H1 (cell line): ENCODE measurements at regions not wholly inside any gene's neighbourhood (a gene's known extent, or its start where the extent isn't known, plus 50 kb on each side); places are given as distances from the start of the nearest gene placed in this dataset.
A peak's percentile ranks its signal among the peaks of the same experiment; 100 is the strongest.

Source experiments
- CTCF ChIA-PET: fragments of 300-600 bp; sonication (Branson Sonifier 250); formaldehyde crosslinking; loops from one replicate; lab custom pipeline; 2021; ENCODE audit not compliant: partially characterized antibody; lab: Charles Lee
- POLR2A ChIA-PET: fragments of 300-600 bp; sonication (Branson Sonifier 250); formaldehyde crosslinking; loops from one replicate; lab custom pipeline; 2021; ENCODE audit warnings: inconsistent platforms; ENCODE audit not compliant: partially characterized antibody; lab: Charles Lee
- DNase-seq, 2 experiments: peaks; one replicate each; pipeline versions ENCODE4 v3.0.0 to v3.0.0-alpha.2; 2010 to 2022; ENCODE audit warnings: low spot score in 2 of 2, low read depth in 1 of 2, mixed read lengths in 1 of 2
- FAIRE-seq: peaks from 2 replicates; lab custom pipeline; 2011; peaks lifted over from hg19 to GRCh38; lab: Jason Lieb, UNC
- H2AFZ ChIP-seq: 2 replicates; pipeline ENCODE4 v1.8.1; 2012; ENCODE audit warnings: low read length, inconsistent platforms
- H2AK5ac ChIP-seq: 2 replicates; pipeline ENCODE4 v1.6.1; 2013; ENCODE audit warnings: low read depth, low read length
- H2BK120ac ChIP-seq: replicated peaks from 2 replicates; pipeline ENCODE3; 2013; ENCODE audit warnings: low read depth, low read length, inconsistent platforms
- H2BK12ac ChIP-seq: 2 replicates; pipeline ENCODE4 v1.6.1; 2013; ENCODE audit warnings: low read depth, low read length
- H2BK15ac ChIP-seq: 2 replicates; pipeline ENCODE4 v1.6.1; 2013; ENCODE audit warnings: low read length
- H2BK20ac ChIP-seq: 2 replicates; pipeline ENCODE4 v1.6.1; 2013; ENCODE audit warnings: low read length
- H2BK5ac ChIP-seq: 2 replicates; pipeline ENCODE4 v1.6.1; 2013; ENCODE audit warnings: low read depth, low read length
- H3K14ac ChIP-seq: 2 replicates; pipeline ENCODE4 v1.6.1; 2013; ENCODE audit warnings: inconsistent platforms; ENCODE audit not compliant: insufficient read length
- H3K18ac ChIP-seq: 2 replicates; pipeline ENCODE4 v1.6.1; 2013; ENCODE audit warnings: low read length; ENCODE audit errors: extremely low read depth
- H3K23ac ChIP-seq: 2 replicates; pipeline ENCODE4 v1.6.1; 2013; ENCODE audit warnings: inconsistent platforms; ENCODE audit not compliant: insufficient read length
- H3K23me2 ChIP-seq: 2 replicates; pipeline ENCODE4 v1.6.1; 2013; ENCODE audit warnings: low read depth, low read length
- H3K27ac ChIP-seq: 2 replicates; pipeline ENCODE4 v1.6.1; 2011; ENCODE audit warnings: low read depth, low read length, inconsistent platforms
- H3K27me3 ChIP-seq, 4 experiments: replicated peaks in 1 of 4; 1 replicate in 1 of 4; 2 replicates in 3 of 4; pipeline versions ENCODE4 v1.6.1 to v1.8.1; 2011 to 2013; ENCODE audit warnings: low read length in 3 of 4, mild to moderate bottlenecking in 3 of 4, inconsistent platforms in 2 of 4, mixed read lengths in 2 of 4, moderate library complexity in 1 of 4; ENCODE audit not compliant: control insufficient read depth in 3 of 4, insufficient read depth in 3 of 4; ENCODE audit errors: extremely low read depth in 1 of 4
- H3K36me3 ChIP-seq, 4 experiments: 2 replicates each; pipeline versions ENCODE4 v1.6.1 to v1.8.1; 2011 to 2013; ENCODE audit warnings: mild to moderate bottlenecking in 4 of 4, low read length in 3 of 4, moderate library complexity in 2 of 4, control low read depth in 1 of 4, inconsistent platforms in 1 of 4; ENCODE audit not compliant: insufficient read depth in 4 of 4, control insufficient read depth in 2 of 4
- H3K4ac ChIP-seq: replicated peaks from 2 replicates; pipeline ENCODE3; 2013; ENCODE audit warnings: low read length, low read depth, mixed read lengths, inconsistent platforms; ENCODE audit not compliant: insufficient read length
- H3K4me1 ChIP-seq, 4 experiments: replicated peaks in 1 of 4; 1 replicate in 1 of 4; 2 replicates in 3 of 4; pipeline versions ENCODE4 v1.6.1 to v1.8.1; 2011 to 2013; ENCODE audit warnings: low read length in 3 of 4, inconsistent platforms in 2 of 4, mixed read lengths in 1 of 4; ENCODE audit not compliant: insufficient read depth in 4 of 4, control insufficient read depth in 3 of 4
- H3K4me2 ChIP-seq, 2 experiments: 2 replicates each; pipeline versions ENCODE4 v1.6.1 to v1.8.1; 2011 to 2013; ENCODE audit warnings: low read depth in 2 of 2, low read length in 2 of 2, control low read depth in 1 of 2, inconsistent platforms in 1 of 2, mild to moderate bottlenecking in 1 of 2; ENCODE audit not compliant: insufficient read depth in 1 of 2
- H3K4me3 ChIP-seq, 4 experiments: fragments of 200-600, 300-600 bp in 1 of 4; sonication (generic), shearing (Covaris generic), sonication (Bioruptor Twin) in 1 of 4; 2 replicates each; pipeline versions ENCODE4 v1.5.1 to v1.8.1; 2011 to 2016; ENCODE audit warnings: low read length in 4 of 4, low read depth in 3 of 4, control low read depth in 2 of 4, inconsistent platforms in 2 of 4, mild to moderate bottlenecking in 2 of 4, mixed read lengths in 1 of 4, moderate library complexity in 1 of 4; ENCODE audit not compliant: insufficient read depth in 2 of 4; ENCODE audit errors: extremely low read depth in 1 of 4
- H3K56ac ChIP-seq: replicated peaks from 2 replicates; pipeline ENCODE3; 2013; ENCODE audit warnings: low read depth, mild to moderate bottlenecking, mixed read lengths, low read length, inconsistent platforms; ENCODE audit not compliant: insufficient read length
- H3K79me1 ChIP-seq: 2 replicates; pipeline ENCODE4 v1.6.1; 2013; ENCODE audit warnings: low read depth, low read length, control low read depth
- H3K79me2 ChIP-seq, 2 experiments: 2 replicates each; pipeline versions ENCODE4 v1.6.1 to v1.8.1; 2012 to 2013; ENCODE audit warnings: low read length in 2 of 2, mild to moderate bottlenecking in 2 of 2, inconsistent platforms in 1 of 2; ENCODE audit not compliant: insufficient read depth in 2 of 2, control insufficient read depth in 1 of 2
- H3K9ac ChIP-seq, 4 experiments: replicated peaks in 1 of 4; 1 replicate in 1 of 4; 2 replicates in 3 of 4; pipeline versions ENCODE4 v1.6.1 to v1.8.1; 2011 to 2013; ENCODE audit warnings: low read depth in 3 of 4, low read length in 3 of 4, control low read depth in 2 of 4, mild to moderate bottlenecking in 2 of 4, moderate library complexity in 2 of 4, inconsistent platforms in 1 of 4; ENCODE audit errors: extremely low read depth in 1 of 4
- H3K9me3 ChIP-seq, 2 experiments: 2 replicates each; pipeline versions ENCODE4 v1.6.1 to v1.8.1; 2012 to 2013; ENCODE audit warnings: mild to moderate bottlenecking in 2 of 2, moderate library complexity in 2 of 2, control low read depth in 1 of 2, inconsistent platforms in 1 of 2, low read depth in 1 of 2, low read length in 1 of 2, mixed read lengths in 1 of 2; ENCODE audit not compliant: insufficient read depth in 2 of 2
- H4K20me1 ChIP-seq, 2 experiments: replicated peaks in 1 of 2; 2 replicates each; pipeline versions ENCODE3 to v1.8.1; 2011 to 2013; ENCODE audit warnings: inconsistent platforms in 2 of 2, low read length in 2 of 2, mild to moderate bottlenecking in 1 of 2; ENCODE audit not compliant: insufficient read depth in 2 of 2, control insufficient read depth in 1 of 2
- H4K5ac ChIP-seq: 2 replicates; pipeline ENCODE4 v1.6.1; 2013; ENCODE audit warnings: low read length, low read depth, mixed read lengths, inconsistent platforms; ENCODE audit not compliant: insufficient read length
- H4K8ac ChIP-seq: 2 replicates; pipeline ENCODE4 v1.8.0; 2013; ENCODE audit warnings: mild to moderate bottlenecking, moderate library complexity, low read length, inconsistent platforms; ENCODE audit not compliant: insufficient read depth; ENCODE audit errors: extremely low read depth
- H4K91ac ChIP-seq: replicated peaks from 2 replicates; pipeline ENCODE3; 2013; ENCODE audit warnings: low read length, mixed read lengths, inconsistent platforms; ENCODE audit not compliant: insufficient read length
- BACH1 ChIP-seq: IDR thresholded peaks from 2 replicates; pipeline ENCODE4 v1.6.1; 2012; ENCODE audit warnings: low read length, improper control_type of control experiment
- CHD2 ChIP-seq: IDR thresholded peaks from 2 replicates; pipeline ENCODE4 v1.6.1; 2012; ENCODE audit warnings: low read length, improper control_type of control experiment
- EZH2 ChIP-seq: fragments of 200-600 bp; sonication (generic); IDR thresholded peaks from 2 replicates; pipeline ENCODE4 v1.7.1; 2012; ENCODE audit warnings: low read depth, mild to moderate bottlenecking, moderate library complexity, low read length, inconsistent platforms; ENCODE audit not compliant: severe bottlenecking
- HDAC2 ChIP-seq, 2 experiments: fragments of 300-600 bp in 1 of 2; sonication (generic) in 1 of 2; IDR thresholded peaks; 2 replicates each; pipeline ENCODE4 v1.6.1; 2011 to 2012; ENCODE audit warnings: low read depth in 2 of 2, low read length in 2 of 2, mild to moderate bottlenecking in 2 of 2, moderate library complexity in 2 of 2, borderline replicate concordance in 1 of 2, inconsistent platforms in 1 of 2
- POLR2A ChIP-seq, 2 experiments: IDR thresholded peaks; 1 replicate in 1 of 2; 2 replicates in 1 of 2; pipeline ENCODE4 v1.6.1; 2011; ENCODE audit warnings: low read depth in 2 of 2, low read length in 2 of 2, mild to moderate bottlenecking in 2 of 2; ENCODE audit errors: control extremely low read depth in 1 of 2
- RFX5 ChIP-seq: IDR thresholded peaks from 2 replicates; pipeline ENCODE4 v1.6.1; 2011; ENCODE audit warnings: low read depth, low read length, improper control_type of control experiment, borderline replicate concordance
- RNF2 ChIP-seq: fragments of 200-900, 300-1000 bp; sonication (generic); IDR thresholded peaks from 2 replicates; pipeline ENCODE4 v1.7.1; 2016; ENCODE audit warnings: borderline replicate concordance, low read depth, mild to moderate bottlenecking, antibody characterized with exemption, low read length; ENCODE audit not compliant: poor library complexity, severe bottlenecking; ENCODE audit errors: missing control alignments
- TAF7 ChIP-seq: optimal IDR thresholded peaks from 2 replicates; pipeline ENCODE3; 2011; ENCODE audit warnings: low read depth, mild to moderate bottlenecking, inconsistent platforms, low read length, moderate library complexity, borderline replicate concordance
- USF2 ChIP-seq: IDR thresholded peaks from 2 replicates; pipeline ENCODE4 v1.6.1; 2011; ENCODE audit warnings: low read length, improper control_type of control experiment
- whole genome bisulfite sequencing, 2 experiments: shearing (Covaris generic) in 1 of 2; methylation state at CpG; one replicate each; pipeline versions ENCODE4 v1.1.6 to v1.1.7; 2013 to 2015; ENCODE audit warnings: low lambda C conversion rate in 2 of 2, mixed read lengths in 2 of 2, inconsistent platforms in 1 of 2, low coverage in 1 of 2, missing lambda C conversion rate in 1 of 2; ENCODE audit not compliant: insufficient replicate concordance in 2 of 2, insufficient coverage in 1 of 2, insufficient read length in 1 of 2; ENCODE audit errors: extremely low coverage in 1 of 2, missing lambda C conversion rate in 1 of 2; 5-methylcytosine and 5-hydroxymethylcytosine counted together

DNA sequence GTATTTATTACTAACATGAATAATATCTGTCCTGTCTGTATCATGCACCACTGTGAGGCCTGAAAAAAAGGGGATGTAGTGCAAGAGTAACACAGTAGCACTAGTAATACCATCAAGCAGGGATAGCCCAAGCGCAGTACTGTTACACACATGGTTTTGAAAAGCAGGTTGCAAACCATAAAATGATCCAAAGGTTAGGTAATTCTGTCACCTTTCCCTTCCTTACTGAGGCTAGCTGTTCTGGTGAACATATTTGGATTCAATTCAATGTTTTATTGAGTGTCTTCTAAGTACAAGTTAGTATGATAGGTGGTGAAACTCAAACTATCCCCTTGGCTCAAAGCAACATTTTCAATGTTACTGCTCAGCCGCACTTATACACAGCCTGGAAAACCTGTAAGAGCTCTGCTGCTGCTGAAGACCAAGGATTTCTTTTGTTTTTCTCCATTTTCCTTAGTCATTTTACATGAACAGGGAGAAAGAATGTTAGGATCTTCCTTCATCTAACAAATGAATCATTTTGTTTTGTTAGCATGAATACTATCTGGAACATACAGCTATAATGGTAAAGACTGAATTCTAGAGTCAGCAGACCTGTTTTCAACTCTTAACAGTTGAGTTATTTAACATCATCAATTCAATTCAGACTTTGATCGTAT is 102.5 kb upstream of the ITPRID2 start:
- no peak overlapping the region for H3K4me3 ChIP-seq
- H3K79me2 ChIP-seq: no peaks in the 10 kb centered on the region
- H2AK5ac ChIP-seq: no peak overlapping the region
- H3K14ac ChIP-seq: no peak overlapping the region
- no peaks in the 10 kb centered on the region for H3K79me1 ChIP-seq
- H3K23ac ChIP-seq: no peak overlapping the region
- no peak overlapping the region for H3K4me2 ChIP-seq
- no peak overlapping the region for H3K18ac ChIP-seq
- DNase-seq: no peak
- H4K8ac ChIP-seq: no peak overlapping the region
- no peak overlapping the region for H2BK120ac ChIP-seq
- H4K20me1 ChIP-seq: no peaks in the 10 kb centered on the region
- H3K9ac ChIP-seq: no peak overlapping the region
- 0 out of 2 replicates have a peak overlapping the region, but pooled peaks have one; percentile 24 for H2AFZ ChIP-seq
- H4K5ac ChIP-seq: no peak overlapping the region
- no peak overlapping the region for H2BK5ac ChIP-seq
- H2BK15ac ChIP-seq: no peak overlapping the region
- WGBS, 2 experiments: 91% methylated on average over 3 of the region's 3 CpGs; no CpG with 5 or more reads in 1 of the 2 experiments
- H2BK12ac ChIP-seq: no peak overlapping the region
- ChIA-PET POLR2A (no interaction called here), CTCF (interaction anchor here (1.1 to 1.3 kb wide), 2 partner anchors 46 to 75 kb away, joined by 3 read pairs; no protein-coding TSS in a partner anchor)
- TF ChIP-seq HDAC2 (IDR thresholded peaks at IDR 0.05; ENCODE audit: borderline replicate concordance in 1 of 2, low read depth in 2 of 2, low read length in 2 of 2) (no peak), BACH1 (no peak), RFX5 (no peak), USF2 (no peak), RNF2 (no peak), POLR2A (IDR thresholded peaks at IDR 0.05; ENCODE audit: control extremely low read depth in 1 of 2, low read depth in 2 of 2, low read length in 2 of 2) (no peak), EZH2 (no peak), TAF7 (no peak), CHD2 (no peak)
- no peak overlapping the region for H3K56ac ChIP-seq
- peaks cover 0 to 3% of the 10 kb centered on the region in 2 experiments; a peak in 2 of 4 replicates for H3K9me3 ChIP-seq
- peaks cover 0 to 1% (median 0%) of the 10 kb centered on the region in 4 experiments; a peak in 1 of 7 replicates for H3K27me3 ChIP-seq
- H3K4me1 ChIP-seq: no peaks in the 10 kb centered on the region
- H4K91ac ChIP-seq: no peak overlapping the region
- no peaks in the 10 kb centered on the region for H3K23me2 ChIP-seq
- H3K4ac ChIP-seq: no peak overlapping the region
- H3K36me3 ChIP-seq: no peaks in the 10 kb centered on the region
- no peak for FAIRE-seq
- no peak overlapping the region for H3K27ac ChIP-seq
- no peak overlapping the region for H2BK20ac ChIP-seq
